Heart left ventricle (tissue), 13 donors: ENCODE measurements at regions not wholly inside any gene's neighbourhood (a gene's known extent, or its start where the extent isn't known, plus 50 kb on each side); places are given as distances from the start of the nearest gene placed in this dataset.

Source experiments
- POLR2A ChIP-seq, 2 donors: fragments of 450-650 bp; IDR thresholded peaks; one replicate each; pipeline ENCODE4 v1.6.1; 2017; ENCODE audit warnings: antibody characterized with exemption in 2 of 2, mild to moderate bottlenecking in 2 of 2, moderate library complexity in 2 of 2
- TF ChIP-seq, protein P1 (sequence below), 12 donors: fragments of 200-600 bp; sonication (generic) in 4 of 12; IDR thresholded peaks; one replicate each; pipeline versions ENCODE4 v1.5.0 to v1.8.0; 2018 to 2022; ENCODE audit warnings: antibody characterized with exemption in 12 of 12, mild to moderate bottlenecking in 5 of 12
- donor health status: ischemic (EF 13 %, LVEDD 7.1; RV severe dilation, severe dysfunction).
- donor health status: DM: no; HTN: yes; CAD: no.
- donor health status: DM: no; HTN: no; CAD: no.
- donor health status: ischemic (EF 25% LVEDD 6.9; RV normal size, moderate dysfunction).
- donor health status: ischemic (EF 25% LVEDD 5.7; RV mildly dilated, moderate dysfunction).
- donor health status: ischemic (EF 35%, LVEDD 5.7; RV mildly dilated, moderate dysfunction).
- donor health status: nonischemic (EF 11% LVEDD 7.7; RV severe dilation, severe dysfunction).
- donor health status: DM: yes; HTN: yes; CAD: no.
- donor health status: PGD.
- donor health status: ischemic (EF 29% LVEDD 5.4; RV normal size, mild dysfunction).
- donor health status: nonischemic (EF 23%, LVEDD 6.1; RV moderate dilation, normal function).

- TF ChIP-seq, protein P1, sequence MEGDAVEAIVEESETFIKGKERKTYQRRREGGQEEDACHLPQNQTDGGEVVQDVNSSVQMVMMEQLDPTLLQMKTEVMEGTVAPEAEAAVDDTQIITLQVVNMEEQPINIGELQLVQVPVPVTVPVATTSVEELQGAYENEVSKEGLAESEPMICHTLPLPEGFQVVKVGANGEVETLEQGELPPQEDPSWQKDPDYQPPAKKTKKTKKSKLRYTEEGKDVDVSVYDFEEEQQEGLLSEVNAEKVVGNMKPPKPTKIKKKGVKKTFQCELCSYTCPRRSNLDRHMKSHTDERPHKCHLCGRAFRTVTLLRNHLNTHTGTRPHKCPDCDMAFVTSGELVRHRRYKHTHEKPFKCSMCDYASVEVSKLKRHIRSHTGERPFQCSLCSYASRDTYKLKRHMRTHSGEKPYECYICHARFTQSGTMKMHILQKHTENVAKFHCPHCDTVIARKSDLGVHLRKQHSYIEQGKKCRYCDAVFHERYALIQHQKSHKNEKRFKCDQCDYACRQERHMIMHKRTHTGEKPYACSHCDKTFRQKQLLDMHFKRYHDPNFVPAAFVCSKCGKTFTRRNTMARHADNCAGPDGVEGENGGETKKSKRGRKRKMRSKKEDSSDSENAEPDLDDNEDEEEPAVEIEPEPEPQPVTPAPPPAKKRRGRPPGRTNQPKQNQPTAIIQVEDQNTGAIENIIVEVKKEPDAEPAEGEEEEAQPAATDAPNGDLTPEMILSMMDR (IDR thresholded peaks at IDR 0.05): no peak
- TF ChIP-seq POLR2A (IDR thresholded peaks at IDR 0.05): no peak
Measured at GRCh38 chr18:73577365-73577764, 570.3 kb downstream of the FBXO15 start.
